GM06990 (cell line): ENCODE measurements at regions not wholly inside any gene's neighbourhood (a gene's known extent, or its start where the extent isn't known, plus 50 kb on each side); places are given as distances from the start of the nearest gene placed in this dataset.

Source experiments
- DNase-seq: peaks from one replicate; pipeline ENCODE4 v3.0.0-alpha.2; 2011; ENCODE audit not compliant: insufficient read length; ENCODE audit errors: extremely low read depth
- H3K27me3 ChIP-seq: replicated peaks from 2 replicates; pipeline ENCODE4 v1.6.0; 2011; ENCODE audit warnings: low read length; ENCODE audit not compliant: control insufficient read depth, insufficient read depth
- H3K36me3 ChIP-seq: 2 replicates; pipeline ENCODE4 v1.5.1; 2011; ENCODE audit warnings: low read length; ENCODE audit not compliant: control insufficient read depth, insufficient read depth
- H3K4me3 ChIP-seq: replicated peaks from 2 replicates; pipeline ENCODE4 v1.5.1; 2011; ENCODE audit warnings: low read depth, mild to moderate bottlenecking, control low read depth, low read length
- TF ChIP-seq, protein P1 (sequence below): IDR thresholded peaks from 2 replicates; pipeline ENCODE4 v1.5.1; 2011; ENCODE audit warnings: low read length, control low read depth, mild to moderate bottlenecking, inconsistent platforms; ENCODE audit not compliant: insufficient read depth, poor library complexity, severe bottlenecking

DNA sequence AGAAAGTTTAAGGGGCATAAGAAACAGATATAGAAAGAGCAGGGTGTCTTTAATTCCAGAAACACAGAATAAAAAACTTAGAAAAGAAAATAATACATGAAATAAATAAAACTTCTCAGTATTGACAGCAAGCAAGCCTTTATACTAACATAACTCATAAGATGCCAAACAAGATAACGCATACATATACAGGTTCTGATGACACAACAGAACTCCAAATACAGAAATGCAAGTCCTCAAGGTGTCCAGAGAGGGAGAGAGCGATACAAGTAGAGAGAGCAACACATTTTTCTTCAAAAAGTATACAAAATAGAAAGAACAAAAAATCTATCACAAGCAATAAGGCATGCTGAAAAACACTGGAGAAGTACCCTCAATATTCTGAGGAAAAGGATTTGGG is 314.6 kb upstream of the POM121L12 start:
- TF ChIP-seq, protein P1, sequence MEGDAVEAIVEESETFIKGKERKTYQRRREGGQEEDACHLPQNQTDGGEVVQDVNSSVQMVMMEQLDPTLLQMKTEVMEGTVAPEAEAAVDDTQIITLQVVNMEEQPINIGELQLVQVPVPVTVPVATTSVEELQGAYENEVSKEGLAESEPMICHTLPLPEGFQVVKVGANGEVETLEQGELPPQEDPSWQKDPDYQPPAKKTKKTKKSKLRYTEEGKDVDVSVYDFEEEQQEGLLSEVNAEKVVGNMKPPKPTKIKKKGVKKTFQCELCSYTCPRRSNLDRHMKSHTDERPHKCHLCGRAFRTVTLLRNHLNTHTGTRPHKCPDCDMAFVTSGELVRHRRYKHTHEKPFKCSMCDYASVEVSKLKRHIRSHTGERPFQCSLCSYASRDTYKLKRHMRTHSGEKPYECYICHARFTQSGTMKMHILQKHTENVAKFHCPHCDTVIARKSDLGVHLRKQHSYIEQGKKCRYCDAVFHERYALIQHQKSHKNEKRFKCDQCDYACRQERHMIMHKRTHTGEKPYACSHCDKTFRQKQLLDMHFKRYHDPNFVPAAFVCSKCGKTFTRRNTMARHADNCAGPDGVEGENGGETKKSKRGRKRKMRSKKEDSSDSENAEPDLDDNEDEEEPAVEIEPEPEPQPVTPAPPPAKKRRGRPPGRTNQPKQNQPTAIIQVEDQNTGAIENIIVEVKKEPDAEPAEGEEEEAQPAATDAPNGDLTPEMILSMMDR: no peak
- Histone ChIP-seq H3K36me3 (no peaks in the 10 kb centered on the region), H3K4me3 (no peak overlapping the region), H3K27me3 (no peaks in the 10 kb centered on the region)
- no peak for DNase-seq

DNA sequence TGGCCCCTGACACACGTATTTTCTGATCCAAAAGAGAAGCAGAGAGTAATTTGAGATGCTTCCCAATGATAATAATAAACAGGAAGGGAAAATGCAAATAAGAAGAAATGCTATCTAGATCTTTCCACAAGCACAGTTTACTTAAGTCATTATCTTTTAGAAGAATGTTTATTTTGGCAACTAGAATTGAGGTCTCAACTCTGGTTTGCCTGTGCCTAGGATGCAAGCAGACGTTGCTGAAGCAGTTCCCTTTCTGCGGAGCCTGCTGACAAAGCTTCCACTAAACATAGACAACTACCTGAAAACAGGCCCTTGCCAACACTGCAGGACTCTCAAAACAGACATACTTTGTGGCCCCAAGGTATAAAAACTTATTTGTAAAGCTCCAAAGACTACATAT is 315.8 kb upstream of the POM121L12 start:
- no peak for DNase-seq
- Histone ChIP-seq H3K36me3 (no peaks in the 10 kb centered on the region), H3K4me3 (no peak overlapping the region), H3K27me3 (no peaks in the 10 kb centered on the region)
- TF ChIP-seq, protein P1: no peak

DNA sequence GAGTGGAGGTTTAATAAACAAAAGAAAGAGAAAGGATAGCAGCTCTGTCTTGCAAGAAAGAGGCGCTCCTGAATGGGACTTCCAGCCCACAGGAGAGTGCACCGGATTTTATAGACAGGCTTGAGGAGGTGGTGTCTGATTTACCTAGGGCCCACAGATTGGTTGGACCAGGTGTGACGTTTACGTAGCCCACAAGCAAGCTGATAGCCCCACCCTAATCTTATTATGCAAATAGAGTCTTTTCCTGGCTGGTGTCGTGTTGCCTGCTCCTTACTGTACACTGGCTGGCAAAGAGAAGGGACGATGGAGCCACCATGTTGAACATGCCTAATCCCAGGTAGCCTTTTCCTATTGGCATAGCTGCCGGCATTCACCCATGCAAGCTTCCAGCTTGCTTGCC is 319.7 kb upstream of the POM121L12 start:
- no peak for DNase-seq
- no peak overlapping the region for H3K4me3 ChIP-seq
- H3K36me3 ChIP-seq: no peaks in the 10 kb centered on the region
- TF ChIP-seq, protein P1: no peak
- H3K27me3 ChIP-seq: no peaks in the 10 kb centered on the region

DNA sequence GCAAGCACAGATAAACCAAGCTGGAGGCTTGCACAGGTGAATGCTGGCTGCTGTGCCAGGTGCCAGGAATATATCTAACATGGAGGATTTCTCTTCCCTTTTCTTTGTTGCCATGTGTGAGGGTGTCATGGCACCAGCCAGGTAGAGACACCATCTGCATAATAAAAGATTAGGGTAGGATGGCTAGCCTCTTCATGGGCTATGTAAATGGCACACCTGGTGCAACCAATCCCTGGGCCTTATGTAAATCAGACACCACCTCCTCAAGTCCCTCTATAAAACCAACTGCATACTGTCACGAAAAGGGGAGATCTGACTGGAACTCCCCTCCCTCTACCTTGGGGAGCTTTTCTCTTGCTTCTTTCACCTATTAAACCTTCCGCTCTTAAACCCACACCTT is 322.5 kb upstream of the POM121L12 start:
- H3K36me3 ChIP-seq: no peaks in the 10 kb centered on the region
- no peak overlapping the region for H3K4me3 ChIP-seq
- TF ChIP-seq, protein P1: no peak
- DNase-seq: no peak
- no peaks in the 10 kb centered on the region for H3K27me3 ChIP-seq

DNA sequence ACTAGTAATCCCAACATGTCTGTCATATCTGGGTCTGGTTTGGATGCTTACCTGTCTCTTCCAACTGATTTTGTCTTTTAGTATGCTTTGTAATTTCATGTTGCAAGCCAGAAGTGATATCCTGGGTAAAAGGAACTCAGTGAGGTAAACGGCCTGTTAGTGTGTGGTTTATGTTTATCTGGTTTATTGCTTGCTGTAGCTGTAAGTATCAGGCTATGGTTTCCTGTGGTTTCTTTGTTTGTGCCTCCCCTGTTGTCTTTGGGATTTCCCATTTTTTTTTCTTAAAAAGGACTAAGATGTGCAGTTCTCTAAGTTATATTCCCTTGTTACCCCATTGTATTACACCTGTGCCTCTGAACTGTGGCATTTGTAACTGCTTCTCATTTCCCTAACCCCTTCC is 323.5 kb upstream of the POM121L12 start:
- H3K4me3 ChIP-seq: no peak overlapping the region
- H3K36me3 ChIP-seq: no peaks in the 10 kb centered on the region
- no peaks in the 10 kb centered on the region for H3K27me3 ChIP-seq
- DNase-seq: no peak
- TF ChIP-seq, protein P1: no peak

DNA sequence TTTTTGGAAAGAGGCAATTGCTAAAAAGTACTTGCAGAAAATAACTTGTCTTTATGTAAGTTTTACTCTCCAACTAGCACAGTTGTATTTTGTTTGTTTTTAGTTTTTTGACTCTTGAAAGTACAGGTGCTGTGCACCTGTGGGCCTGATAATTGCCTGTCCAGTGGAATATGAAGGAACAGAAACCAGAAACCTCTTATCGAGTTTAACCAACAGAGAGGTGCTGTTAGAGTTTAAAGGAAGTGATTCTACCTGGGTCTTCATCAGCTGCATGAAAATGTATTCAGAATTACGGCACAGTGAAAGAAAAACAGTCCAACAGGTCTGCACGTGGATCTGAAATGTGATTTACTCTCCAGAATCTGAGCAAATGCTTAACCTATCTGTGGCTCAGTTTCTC is 326.6 kb upstream of the POM121L12 start:
- Histone ChIP-seq H3K36me3 (no peaks in the 10 kb centered on the region), H3K4me3 (no peak overlapping the region), H3K27me3 (no peaks in the 10 kb centered on the region)
- TF ChIP-seq, protein P1: no peak
- no peak for DNase-seq
